Breast epithelium (tissue), 4 donors: ENCODE measurements at regions not wholly inside any gene's neighbourhood (a gene's known extent, or its start where the extent isn't known, plus 50 kb on each side); places are given as distances from the start of the nearest gene placed in this dataset.
A peak's percentile ranks its signal among the peaks of the same experiment; 100 is the strongest.

Source experiments
- DNase-seq, 2 donors: peaks; one replicate each; pipeline ENCODE4 v3.0.0-alpha.2; 2019; ENCODE audit warnings: low spot score in 2 of 2
- H3K27ac ChIP-seq, 2 donors: fragments of 200-600 bp; sonication (generic) in 1 of 2; one replicate each; pipeline ENCODE4 v1.5.1; 2016 to 2019; ENCODE audit warnings: mild to moderate bottlenecking in 1 of 2
- H3K27me3 ChIP-seq, 2 donors: fragments of 200-600 bp; sonication (generic) in 1 of 2; one replicate each; pipeline versions ENCODE4 v1.5.1 to v1.6.0; 2017 to 2019; ENCODE audit warnings: control low read depth in 1 of 2, mild to moderate bottlenecking in 1 of 2
- H3K36me3 ChIP-seq: fragments of 200-600 bp; one replicate; pipeline ENCODE4 v1.5.1; 2019
- H3K4me1 ChIP-seq, 2 donors: fragments of 200-600 bp; sonication (generic); one replicate each; pipeline ENCODE4 v1.5.1; 2016 to 2019; ENCODE audit warnings: control low read depth in 1 of 2
- H3K4me3 ChIP-seq, 3 donors: fragments of 200-600 bp; sonication (generic); 1 replicate in 2 of 3; 2 replicates in 1 of 3; pipeline ENCODE4 v1.5.1; 2016 to 2019; ENCODE audit warnings: mild to moderate bottlenecking in 3 of 3, moderate library complexity in 2 of 3
- H3K9me3 ChIP-seq, 2 donors: fragments of 200-600 bp; sonication (generic) in 1 of 2; one replicate each; pipeline ENCODE4 v1.5.1; 2016 to 2019; ENCODE audit warnings: control low read depth in 1 of 2
- POLR2A ChIP-seq: fragments of 450-650 bp; IDR thresholded peaks from one replicate; pipeline ENCODE4 v1.6.1; 2016; ENCODE audit warnings: antibody characterized with exemption, mild to moderate bottlenecking, moderate library complexity
- POLR2AphosphoS5 ChIP-seq, 3 donors: sonication (generic); formaldehyde crosslinking; IDR thresholded peaks; one replicate each; pipeline ENCODE4 v1.6.1; 2017; ENCODE audit warnings: antibody characterized with exemption in 3 of 3
- intact Hi-C: fragments of 100-400 bp; cut with DNase I; formaldehyde crosslinking; loops from one replicate; pipeline ENCODE4 v1.15.1; 2023; ENCODE audit warnings: low total_unique reads
- TF ChIP-seq, protein P1 (sequence below), 3 donors: fragments of 450-650 bp; IDR thresholded peaks; one replicate each; pipeline ENCODE4 v1.5.1; 2016 to 2017; ENCODE audit warnings: antibody characterized with exemption in 3 of 3, mild to moderate bottlenecking in 3 of 3, moderate library complexity in 3 of 3

DNA sequence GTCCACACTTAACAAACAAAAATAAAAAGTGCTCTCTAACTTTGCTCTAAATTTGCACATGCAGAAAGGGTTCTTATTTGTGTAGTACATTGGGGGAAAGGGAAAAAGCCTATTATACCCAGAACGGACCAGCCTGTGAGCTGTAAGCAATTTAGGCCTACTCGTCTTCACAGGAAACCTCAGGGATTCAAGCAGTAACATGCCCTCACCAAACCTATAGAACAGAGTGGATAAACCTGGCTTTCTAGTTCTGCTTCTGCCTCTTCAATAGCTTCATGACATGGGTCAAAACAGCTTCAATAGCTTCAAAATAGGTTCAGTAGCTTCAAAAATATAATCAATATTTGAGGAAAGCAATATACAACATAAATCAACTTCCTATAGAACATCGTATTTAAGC lies 163.7 kb downstream of the ARL4A start:
- Histone ChIP-seq H3K4me3 (no peak overlapping the region), H3K36me3 (no peaks in the 10 kb centered on the region), H3K9me3 (peaks cover 17 to 19% of the 10 kb centered on the region in 2 donors), H3K27me3 (no peaks in the 10 kb centered on the region), H3K27ac (no peak overlapping the region), H3K4me1 (no peaks in the 10 kb centered on the region)
- intact Hi-C loops, result no loop called here
- TF ChIP-seq POLR2AphosphoS5 (IDR thresholded peaks at IDR 0.05), result no peak
- no peak for TF ChIP-seq POLR2A
- TF ChIP-seq, protein P1, sequence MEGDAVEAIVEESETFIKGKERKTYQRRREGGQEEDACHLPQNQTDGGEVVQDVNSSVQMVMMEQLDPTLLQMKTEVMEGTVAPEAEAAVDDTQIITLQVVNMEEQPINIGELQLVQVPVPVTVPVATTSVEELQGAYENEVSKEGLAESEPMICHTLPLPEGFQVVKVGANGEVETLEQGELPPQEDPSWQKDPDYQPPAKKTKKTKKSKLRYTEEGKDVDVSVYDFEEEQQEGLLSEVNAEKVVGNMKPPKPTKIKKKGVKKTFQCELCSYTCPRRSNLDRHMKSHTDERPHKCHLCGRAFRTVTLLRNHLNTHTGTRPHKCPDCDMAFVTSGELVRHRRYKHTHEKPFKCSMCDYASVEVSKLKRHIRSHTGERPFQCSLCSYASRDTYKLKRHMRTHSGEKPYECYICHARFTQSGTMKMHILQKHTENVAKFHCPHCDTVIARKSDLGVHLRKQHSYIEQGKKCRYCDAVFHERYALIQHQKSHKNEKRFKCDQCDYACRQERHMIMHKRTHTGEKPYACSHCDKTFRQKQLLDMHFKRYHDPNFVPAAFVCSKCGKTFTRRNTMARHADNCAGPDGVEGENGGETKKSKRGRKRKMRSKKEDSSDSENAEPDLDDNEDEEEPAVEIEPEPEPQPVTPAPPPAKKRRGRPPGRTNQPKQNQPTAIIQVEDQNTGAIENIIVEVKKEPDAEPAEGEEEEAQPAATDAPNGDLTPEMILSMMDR (IDR thresholded peaks at IDR 0.05), result no peak
- no peak for DNase-seq

- DNase-seq, result no peak
- TF ChIP-seq, protein P1 (IDR thresholded peaks at IDR 0.05), result no peak
- TF ChIP-seq POLR2AphosphoS5 (IDR thresholded peaks at IDR 0.05) (no peak), POLR2A (no peak)
- Histone ChIP-seq H3K4me1 (no peaks in the 10 kb centered on the region), H3K4me3 (no peak overlapping the region), H3K36me3 (no peaks in the 10 kb centered on the region), H3K9me3 (peaks cover 10 to 12% of the 10 kb centered on the region in 2 donors), H3K27me3 (no peaks in the 10 kb centered on the region), H3K27ac (no peak overlapping the region)
- intact Hi-C loops, result no loop called here
These were observed 164.4 kb downstream of the ARL4A start for GRCh38 chr7:12851841-12852240.

- no peaks in the 10 kb centered on the region for H3K27me3 ChIP-seq
- H3K9me3 ChIP-seq, result no peaks in the 10 kb centered on the region
- H3K4me1 ChIP-seq, result no peaks in the 10 kb centered on the region
- no peak for TF ChIP-seq POLR2A
- TF ChIP-seq, protein P1 (IDR thresholded peaks at IDR 0.05), result no peak
- TF ChIP-seq POLR2AphosphoS5 (IDR thresholded peaks at IDR 0.05), result no peak
- no peak overlapping the region for H3K4me3 ChIP-seq
- intact Hi-C loops, result no loop called here
- no peaks in the 10 kb centered on the region for H3K36me3 ChIP-seq
- no peak overlapping the region for H3K27ac ChIP-seq
- no peak for DNase-seq
These were observed 167.6 kb downstream of the ARL4A start for GRCh38 chr7:12855036-12855435.

GRCh38 chr7:12859761-12860160 lies 172.3 kb downstream of the ARL4A start:
- Histone ChIP-seq H3K4me3 (no peak overlapping the region), H3K27ac (no peak overlapping the region), H3K9me3 (no peaks in the 10 kb centered on the region), H3K27me3 (no peaks in the 10 kb centered on the region), H3K4me1 (no peaks in the 10 kb centered on the region), H3K36me3 (no peaks in the 10 kb centered on the region)
- TF ChIP-seq POLR2A, result no peak
- TF ChIP-seq POLR2AphosphoS5 (IDR thresholded peaks at IDR 0.05), result no peak
- TF ChIP-seq, protein P1 (IDR thresholded peaks at IDR 0.05), result no peak
- no peak for DNase-seq
- intact Hi-C loops, result no loop called here

DNA sequence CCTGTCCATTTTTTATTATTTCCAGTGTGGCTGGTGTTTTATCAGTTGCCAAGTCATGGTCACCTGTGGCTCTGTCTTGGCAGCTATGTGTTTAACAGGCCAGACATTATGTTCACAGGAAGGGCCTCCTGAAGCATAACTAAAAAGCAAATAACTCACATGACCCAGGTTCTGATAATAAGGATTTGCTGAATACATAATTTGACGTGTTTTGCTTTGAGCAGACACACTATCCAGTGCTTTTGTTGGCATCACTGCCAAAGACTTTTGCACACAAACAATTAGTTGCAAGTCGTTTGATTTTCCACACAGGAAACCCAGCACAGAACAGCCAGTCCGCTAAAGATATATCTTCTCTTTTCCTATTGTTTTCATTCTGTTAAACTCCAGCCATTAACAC lies 173.6 kb downstream of the ARL4A start:
- TF ChIP-seq POLR2A, result no peak
- no peak for TF ChIP-seq POLR2AphosphoS5 (IDR thresholded peaks at IDR 0.05)
- TF ChIP-seq, protein P1 (IDR thresholded peaks at IDR 0.05), result no peak
- intact Hi-C loops, result no loop called here
- peak overlapping the region in 1 of 2 donors; percentile 3 for H3K27ac ChIP-seq

More for the DNA sequence above, 173.6 kb downstream of the ARL4A start:
- no peak for DNase-seq
- Histone ChIP-seq H3K36me3 (no peaks in the 10 kb centered on the region), H3K27me3 (no peaks in the 10 kb centered on the region), H3K4me1 (no peaks in the 10 kb centered on the region), H3K4me3 (no peak overlapping the region), H3K9me3 (no peaks in the 10 kb centered on the region)
